HG03060 (cell line): ENCODE measurements at regions not wholly inside any gene's neighbourhood (a gene's known extent, or its start where the extent isn't known, plus 50 kb on each side); places are given as distances from the start of the nearest gene placed in this dataset.
A peak's percentile ranks its signal among the peaks of the same experiment; 100 is the strongest.

Experiments used
- ATAC-seq: cut with Tn5 transposase; IDR thresholded peaks from one replicate; pipeline ENCODE4 v1.9.1; 2021; ENCODE audit warnings: low read depth, moderate number of reproducible peaks; ENCODE audit not compliant: unreplicated experiment

DNA sequence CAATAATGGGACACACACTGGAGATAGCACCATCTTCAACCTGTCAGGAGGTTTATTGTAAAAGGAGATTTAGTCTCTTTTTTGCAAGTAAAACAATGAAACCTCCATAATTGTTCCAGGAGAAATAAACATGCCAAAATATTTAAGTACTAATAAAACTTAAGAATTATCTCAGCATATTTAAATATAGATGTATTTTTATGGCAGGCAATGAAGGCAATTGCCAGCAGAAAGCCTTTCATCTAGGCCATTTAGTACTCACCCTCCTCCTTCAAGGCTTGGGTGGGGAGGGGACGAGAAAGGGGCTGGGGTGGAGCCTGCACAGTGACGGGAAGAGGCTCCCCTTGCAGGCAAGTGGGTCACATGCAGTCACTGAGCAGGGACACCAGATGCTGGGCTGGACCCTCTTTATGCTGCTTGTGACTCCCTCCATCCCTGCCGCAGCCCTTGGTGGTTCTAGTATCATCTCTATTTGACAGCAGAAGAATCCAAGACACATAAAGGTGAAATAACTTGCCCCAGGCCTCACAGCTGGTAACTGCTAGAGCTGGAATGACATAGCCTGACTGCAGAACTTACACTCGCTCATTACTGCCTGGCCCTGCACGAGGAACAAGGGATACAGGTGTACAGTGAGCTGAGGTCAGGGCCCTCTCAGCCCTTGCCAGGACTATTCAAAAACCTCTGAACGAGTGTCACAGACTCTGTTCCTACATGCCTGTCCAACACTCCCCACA, 449.5 kb upstream of the ZMIZ1 start:
- ATAC-seq = no peak

DNA sequence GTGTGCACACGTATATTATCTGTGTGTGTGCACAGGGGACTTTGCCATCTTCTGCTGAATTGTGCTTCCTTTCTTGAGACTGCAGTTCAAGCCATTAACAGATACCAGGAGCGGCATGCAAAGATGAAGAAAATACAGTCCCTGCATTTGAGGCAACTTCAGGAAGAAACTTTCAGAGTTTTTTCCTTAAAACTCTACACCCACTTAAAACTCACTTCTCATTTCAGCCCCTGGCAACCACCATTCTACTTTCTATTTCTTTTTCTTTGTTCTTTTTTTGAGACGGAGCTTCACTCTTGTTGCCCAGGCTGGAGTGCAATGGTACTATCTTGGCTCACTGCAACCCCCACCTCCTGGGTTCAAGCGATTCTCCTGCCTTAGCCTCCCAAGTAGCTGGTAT, 448.9 kb upstream of the ZMIZ1 start:
- no peak for ATAC-seq

DNA sequence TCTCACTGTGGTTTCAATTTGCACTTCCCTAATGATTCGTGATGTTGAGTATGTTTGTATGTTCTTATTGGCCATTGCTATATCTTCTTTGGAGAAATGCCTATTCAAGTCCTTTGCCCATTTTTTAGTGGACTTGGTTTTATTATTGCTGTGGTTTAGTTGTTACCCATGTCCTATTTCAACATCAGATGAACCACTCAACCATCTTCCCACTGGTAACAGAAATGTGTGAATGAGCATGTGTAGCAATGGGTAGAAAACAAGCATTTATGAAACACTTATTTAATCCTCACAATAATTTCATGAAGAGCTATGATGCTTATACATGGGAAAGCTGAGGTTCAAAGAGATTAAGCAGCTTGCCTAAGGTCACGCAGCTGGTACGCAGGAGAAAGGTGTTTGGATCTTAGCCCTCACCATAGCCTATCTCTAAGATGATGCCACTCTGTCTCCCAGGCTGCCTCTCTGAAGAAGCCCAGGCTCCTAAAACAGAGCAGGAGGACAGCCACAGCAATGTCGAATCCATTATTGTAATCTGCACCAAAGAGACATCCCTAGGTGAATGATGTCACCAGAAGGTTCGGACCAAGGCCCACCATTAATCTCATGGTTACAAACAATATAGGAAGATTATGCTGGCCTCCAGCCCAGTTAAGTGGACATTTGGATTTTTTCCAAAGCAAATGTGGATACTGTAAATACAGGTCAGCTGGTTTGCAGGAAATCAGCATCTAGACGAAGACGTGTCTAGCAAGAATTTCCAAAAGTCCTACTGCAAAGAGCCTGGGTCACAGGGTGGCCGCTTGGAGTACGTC, 447.6 kb upstream of the ZMIZ1 start:
- no peak for ATAC-seq

DNA sequence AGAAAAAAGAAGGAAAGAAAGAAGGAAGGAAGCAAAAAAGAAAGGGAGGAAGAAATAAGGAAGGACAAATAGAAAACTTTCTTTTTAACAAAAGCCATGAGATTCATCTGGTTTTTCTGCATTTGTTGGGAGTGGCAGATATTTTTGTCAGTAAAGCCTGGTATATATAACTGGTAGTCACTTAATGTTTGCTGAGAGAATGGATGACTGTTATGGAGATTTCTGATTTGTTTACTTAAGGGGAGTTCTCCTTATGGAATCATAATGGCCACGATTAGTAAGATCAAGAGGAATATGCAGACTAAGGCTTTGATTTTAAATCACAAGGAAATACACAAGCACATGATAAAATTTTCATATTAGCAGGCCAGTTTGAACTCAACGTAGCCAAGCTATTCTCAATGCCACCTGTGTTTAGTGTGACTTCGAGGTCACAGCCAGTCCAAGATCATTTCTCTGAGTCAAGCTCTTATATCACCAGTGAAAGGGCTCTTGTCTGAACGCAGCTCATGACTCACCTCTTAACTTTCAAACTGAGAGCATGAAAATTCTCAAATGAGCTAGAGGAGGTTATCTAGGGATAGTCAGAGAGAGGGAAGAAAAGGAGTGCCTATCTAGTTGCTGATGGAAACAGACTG, 445.1 kb upstream of the ZMIZ1 start:
- ATAC-seq = peak; percentile 57

DNA sequence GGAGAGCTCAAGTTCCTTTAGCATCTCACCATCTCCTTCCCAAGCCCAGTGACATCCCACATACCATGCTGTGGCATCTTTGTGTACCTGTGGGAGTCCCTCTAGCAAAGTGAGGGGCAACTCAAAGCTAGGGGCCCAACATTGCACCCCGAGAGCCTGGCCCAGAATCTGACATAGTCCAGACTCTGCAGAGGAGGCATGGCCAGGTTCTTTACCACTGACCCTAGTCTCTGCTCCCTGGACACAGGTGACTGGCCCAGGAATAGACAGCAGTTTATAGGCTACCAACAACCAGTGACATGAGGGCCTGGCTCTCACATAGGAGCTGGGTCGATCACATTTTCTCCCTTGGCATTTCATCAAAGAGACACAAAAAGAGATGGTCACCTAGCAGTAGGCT, 444.0 kb upstream of the ZMIZ1 start:
- ATAC-seq = no peak

DNA sequence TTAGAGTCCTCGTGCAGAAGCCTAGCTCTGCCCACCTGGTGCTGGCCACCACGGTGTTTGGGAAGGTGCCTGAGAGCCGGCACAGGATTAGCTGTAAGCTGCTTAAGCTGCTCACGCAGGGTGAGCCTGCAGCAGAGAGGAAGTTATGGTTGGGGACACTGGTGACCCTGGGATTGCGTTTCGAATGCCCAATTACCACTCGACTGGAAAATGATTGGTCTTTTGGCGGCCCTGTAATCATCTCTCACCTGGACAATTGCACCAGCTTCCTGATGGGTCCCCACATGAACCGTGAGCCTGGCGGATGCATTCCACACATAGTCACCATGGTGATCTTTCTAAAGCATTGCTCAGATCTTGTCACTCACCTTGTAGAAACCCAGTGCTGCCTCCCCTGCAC, 442.3 kb upstream of the ZMIZ1 start:
- no peak for ATAC-seq

DNA sequence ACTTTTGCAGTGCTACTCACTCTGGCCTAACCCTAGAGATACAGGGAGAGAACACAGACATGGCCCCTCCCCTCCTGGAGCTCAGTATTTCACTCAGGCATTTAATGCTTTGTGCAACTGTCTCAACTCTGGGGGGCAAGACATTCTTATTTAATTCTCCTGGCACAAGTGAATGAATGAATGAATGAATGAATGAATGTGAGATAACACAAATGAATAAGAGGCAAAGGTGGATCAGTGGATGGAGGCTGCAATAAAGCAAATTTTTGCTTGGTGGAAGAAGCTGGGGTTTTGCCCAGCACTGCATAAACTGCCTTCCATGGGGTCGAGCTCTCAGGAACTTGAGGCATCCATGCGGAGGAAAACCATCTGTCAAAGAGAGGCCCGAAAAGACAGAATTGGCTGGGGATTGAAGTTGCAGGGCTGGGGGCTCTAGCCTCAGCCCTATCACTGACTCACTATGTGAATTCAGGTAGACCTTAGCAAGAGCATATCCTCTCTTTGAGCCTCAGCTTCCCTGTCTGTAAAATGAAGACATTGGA, 441.4 kb upstream of the ZMIZ1 start:
- ATAC-seq = no peak

DNA sequence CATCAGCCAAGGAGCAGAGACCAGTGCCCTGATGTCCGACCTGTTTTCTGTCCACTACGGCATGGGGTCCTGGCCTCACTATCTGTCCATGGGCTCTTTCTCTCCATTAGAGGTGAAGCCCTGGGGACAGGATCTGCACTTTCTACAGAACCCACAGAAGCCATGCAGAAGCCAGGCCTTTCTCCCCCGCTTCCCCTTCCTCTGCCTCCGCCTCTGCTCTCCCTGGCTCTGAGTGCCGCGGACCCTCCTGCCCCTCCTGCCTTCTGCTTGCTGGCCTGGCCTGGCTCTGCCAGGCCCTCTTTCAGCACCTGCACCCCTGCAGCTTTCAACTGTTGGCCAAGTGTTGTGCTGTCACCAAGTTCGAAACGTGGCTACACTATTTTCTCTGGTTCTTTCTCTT, 439.8 kb upstream of the ZMIZ1 start:
- ATAC-seq = no peak

DNA sequence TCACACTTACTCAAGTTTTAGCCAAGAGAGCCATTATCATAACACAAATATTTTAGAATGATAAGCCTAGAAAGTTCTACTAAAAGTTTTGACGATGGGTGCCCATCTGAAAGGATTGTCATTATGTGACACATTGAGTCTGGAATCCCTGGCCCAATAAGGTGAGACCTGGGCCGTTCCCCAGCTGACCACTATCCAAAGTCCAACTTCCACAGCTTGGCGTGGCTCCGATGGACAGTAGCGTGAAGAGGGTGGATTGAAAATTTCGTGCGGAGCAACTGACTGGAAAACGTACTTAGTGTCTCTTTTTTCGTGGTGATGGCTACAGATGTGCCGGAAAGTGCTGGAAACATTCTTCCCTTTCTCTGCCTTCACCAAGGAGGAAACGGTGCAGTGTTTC, 439.0 kb upstream of the ZMIZ1 start:
- ATAC-seq = no peak

DNA sequence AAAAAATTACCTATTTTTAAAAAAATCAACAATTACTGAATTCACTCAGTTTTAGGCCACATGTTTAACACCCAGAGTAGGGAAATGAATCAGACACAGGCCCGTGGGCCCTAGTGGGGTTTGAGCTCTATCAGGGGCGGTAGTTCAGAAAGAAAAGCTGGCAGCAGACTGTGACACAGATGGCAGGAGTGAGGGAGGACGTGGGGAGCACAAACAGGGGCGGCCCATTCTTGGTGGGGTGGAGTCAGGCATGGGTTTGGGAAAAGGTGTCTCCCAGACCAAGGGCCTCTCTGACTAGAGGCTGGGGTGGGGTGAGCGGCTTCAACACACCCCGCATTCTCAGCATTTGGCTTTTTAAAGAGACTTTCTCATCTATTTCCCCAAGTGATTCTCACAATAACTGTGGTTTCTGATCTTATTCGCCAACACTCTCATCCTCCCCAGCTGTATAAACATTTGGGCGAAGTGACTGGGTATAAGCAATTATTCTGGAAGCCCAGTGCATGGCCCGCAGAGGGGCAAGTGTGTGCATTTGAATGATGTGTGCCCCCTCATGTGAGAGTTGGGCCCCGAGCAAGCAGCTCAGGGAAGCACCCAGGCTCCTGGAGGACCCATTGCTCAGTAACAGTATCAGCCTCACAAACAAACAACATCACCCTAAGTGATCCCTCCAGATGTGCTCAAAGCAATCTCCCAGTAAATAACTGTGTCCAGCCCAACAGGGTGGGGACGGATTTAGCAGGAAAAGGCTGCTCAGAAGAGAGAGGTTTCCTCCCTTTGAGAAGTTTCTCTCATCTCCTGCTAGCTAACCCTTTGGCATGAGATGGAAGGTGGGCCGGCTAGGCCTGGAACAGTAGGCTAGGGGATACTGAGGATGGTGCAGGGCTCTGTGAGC, 437.6 kb upstream of the ZMIZ1 start:
- ATAC-seq = peak; percentile 45

DNA sequence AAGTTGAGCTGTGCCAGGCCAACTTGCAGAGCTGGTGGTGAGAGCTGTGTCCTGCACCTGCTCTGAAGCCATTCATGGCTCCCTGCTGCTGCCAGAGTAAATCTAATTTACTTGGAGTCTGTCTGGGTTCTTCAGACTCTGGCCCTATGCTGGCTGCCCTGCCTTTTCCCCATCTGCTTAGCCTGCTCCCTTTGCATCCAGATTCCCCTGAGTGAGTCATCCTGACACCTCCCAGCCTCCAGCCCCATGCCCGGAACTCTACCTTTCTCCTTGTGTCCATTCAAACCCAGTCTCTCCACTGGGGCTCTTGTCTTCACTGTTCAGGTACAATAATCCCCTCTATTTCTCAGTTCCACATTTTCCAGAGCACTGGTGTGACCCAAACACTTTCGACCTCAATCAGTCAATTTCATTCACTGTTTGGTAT, 434.4 kb upstream of the ZMIZ1 start:
- no peak for ATAC-seq

DNA sequence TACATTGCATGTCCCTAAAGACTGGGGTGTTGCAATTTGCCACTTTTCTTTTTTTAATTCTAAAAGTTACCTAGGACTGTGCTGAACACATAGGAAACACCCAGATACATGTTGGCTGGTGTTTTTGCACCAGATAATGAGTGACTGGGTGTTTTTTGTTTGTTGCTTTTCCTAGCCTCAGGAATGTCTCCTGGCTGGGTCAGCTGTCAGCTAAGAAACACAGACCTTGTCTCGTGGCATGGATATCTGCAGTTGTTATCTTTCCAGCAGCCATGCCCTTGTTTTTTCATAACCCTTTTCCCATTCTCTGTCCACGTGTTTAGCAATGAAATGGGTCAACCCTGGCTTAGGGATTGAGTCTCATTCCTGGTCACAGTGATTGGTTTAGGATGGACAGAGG, 433.9 kb upstream of the ZMIZ1 start:
- no peak for ATAC-seq

DNA sequence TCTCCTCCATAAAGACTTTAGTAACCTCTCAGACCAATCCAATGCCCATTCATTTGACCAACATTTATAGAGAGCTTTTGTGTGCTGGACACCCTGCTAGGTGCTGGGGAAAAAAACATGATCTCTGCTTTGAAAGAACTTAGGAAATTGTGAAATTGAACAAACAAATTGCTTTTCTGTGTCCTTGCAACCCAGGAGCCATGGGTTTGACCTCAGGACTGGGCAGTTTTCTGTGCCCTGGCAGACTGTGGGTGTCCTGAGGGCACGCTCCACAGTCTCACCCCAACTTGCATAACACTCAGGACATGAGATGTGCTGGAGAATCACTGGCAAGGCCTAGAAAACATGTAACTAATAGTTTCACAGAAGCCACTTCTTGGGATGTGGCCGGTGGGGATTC, 429.1 kb upstream of the ZMIZ1 start:
- ATAC-seq = no peak

DNA sequence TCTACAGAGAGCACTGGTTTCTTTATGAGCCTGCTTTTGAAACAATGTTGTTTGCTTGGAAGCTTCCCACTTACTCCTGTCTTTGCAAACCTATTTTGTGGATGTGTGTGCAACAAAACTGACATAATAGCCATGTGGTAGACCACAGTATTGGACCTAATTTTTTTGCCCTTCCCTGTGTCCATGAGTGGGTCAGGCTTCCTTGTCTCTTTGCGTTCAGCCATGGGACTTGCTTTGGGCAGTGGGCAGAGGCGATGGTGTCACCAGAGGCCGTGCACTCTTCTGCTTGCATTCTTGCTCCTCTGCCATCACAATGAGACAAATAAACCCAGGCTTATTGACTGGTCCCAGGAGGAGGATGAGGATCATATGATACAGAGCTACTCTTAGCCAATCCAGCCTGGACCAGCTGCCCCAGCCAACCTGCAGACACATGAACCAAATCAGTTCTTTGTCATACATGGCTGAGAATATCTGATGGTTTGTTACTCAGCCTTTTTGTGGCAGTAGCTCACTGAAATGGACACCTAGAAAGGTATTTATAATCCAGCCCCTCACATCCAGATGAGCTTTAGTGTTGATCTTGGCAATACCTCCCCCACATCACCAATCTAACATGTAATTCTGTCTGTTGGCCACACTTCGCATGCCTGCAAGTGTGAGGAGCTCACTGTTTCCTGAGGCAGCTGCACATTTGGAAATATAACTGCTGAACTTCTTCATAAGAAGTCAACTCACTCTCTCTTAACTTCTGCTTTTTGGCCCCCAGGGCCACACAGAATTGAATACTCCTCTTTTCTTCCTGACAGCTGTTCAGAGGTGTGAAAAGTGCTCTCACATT, 427.8 kb upstream of the ZMIZ1 start:
- ATAC-seq = no peak

DNA sequence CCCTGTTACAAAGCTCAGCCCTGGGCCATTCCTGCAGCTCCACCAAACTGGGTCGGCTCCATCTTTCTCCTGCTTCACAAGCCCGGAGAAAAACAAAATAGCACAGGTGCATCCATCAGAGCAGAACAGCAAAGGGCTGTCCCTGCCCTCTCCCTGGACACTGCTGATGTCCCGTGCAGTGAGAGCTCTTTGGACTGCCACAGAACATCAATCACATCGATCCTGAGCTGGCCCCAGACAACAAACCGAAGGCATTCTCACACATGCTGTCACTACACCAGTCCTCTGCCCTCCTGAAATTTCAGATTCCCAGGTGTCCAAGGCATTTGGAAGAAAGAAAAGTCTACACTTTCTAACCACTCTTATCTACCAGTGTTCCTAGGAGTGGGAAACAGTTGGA, 427.1 kb upstream of the ZMIZ1 start:
- no peak for ATAC-seq

DNA sequence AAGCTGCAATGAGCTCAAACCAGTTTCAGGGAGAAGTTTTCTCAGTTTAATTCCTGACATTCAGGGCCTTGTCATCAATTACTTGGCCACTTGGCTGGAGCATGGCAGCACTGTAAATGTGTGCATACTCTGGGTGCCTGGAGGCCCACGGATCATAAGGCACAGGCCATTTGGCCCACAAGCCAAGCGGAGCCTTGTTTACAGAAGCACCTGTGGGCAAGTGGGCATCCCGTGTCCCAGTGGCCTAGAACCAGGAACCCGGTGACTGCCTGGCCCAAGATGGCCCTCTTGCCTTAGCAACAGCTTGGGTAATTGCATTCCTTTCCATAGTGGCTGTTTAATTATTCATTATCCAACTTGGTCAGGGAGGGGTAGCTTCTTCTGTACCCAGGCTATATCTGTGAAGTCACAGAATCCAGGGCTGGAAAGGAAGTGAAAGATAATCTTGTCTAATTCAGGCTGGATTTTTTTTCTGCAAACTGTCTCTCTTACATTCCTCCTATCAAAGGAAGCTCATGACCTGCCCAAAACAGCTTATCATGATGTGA, 426.4 kb upstream of the ZMIZ1 start:
- no peak for ATAC-seq

DNA sequence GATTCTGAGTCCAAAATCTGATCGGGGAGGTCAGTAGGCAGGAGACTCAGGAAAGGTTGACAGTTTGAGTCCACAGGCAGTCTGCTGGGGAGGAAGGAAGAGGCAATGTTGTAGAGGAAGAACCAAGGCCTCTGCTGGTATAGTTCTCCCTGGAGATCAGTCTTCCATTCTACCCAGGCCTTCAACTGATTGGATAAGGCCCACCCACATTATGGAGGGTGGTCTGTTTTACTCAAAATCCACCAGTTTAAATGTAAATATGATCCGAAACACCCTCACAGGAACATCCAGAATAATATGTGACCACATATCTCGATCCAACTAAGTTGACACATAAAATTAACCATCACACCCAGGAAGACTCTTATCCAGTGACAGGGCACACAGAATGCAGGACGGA, 425.3 kb upstream of the ZMIZ1 start:
- ATAC-seq = no peak

DNA sequence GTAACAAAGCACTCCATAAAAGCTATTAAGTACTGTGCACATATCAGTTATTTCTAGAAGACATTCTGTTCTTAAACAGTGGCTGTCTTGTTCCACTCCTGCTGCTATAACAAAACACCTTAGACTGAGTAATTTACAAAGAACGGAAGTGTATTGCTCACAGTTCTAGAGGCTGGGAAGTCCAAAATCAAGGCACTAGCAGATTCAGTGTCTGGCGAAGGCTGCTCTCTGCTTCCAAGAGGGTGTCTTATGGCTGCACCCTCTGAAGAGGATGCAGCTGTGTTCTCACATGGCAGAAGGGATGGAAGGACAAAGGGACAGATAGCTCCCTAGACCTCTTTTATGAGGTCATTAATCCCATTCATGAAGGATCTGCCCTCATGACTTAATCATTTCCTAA, 424.2 kb upstream of the ZMIZ1 start:
- no peak for ATAC-seq

DNA sequence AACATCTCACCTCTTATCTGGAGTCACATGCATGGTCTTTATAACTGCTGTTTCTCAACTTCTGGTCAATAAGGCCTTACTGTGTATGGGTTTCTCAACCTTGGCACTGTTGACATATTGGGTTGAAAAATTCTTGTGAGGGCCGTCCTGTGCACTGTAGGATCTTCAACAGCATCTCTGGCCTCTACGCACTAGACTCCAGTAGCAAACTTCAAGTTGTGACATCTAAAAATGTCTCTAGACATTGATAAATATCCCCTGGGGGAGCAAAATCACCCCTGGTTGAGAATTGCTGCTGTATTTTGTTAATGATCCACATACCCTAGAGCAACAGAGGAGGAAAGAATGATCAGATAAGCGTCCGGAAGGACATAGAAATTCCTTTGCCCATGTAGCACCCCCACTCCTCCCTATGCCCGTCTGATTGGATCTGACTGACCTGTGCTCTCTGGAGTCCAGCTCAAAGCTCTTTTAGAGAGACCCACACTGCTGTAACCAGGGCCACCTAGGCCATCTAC, 423.5 kb upstream of the ZMIZ1 start:
- no peak for ATAC-seq
